K562 (cell line): ENCODE measurements at regions not wholly inside any gene's neighbourhood (a gene's known extent, or its start where the extent isn't known, plus 50 kb on each side); places are given as distances from the start of the nearest gene placed in this dataset.

Experiments
- ATAC-seq: fragments of 200-7000 bp; cut with Tn5 transposase; 3 replicates; pipeline ENCODE4 v1.9.1; 2020; ENCODE audit warnings: moderate library complexity
- BruUV-seq: library from RNA; stranded (reverse); fragments of 400-500 nt; replicated peaks from 2 replicates; lab custom pipeline; 2021; lab: Mats Ljungman, UMichigan
- CTCF ChIA-PET: fragments of 300-600 bp; formaldehyde crosslinking; extraction: SDS; loops from one replicate; lab custom pipeline; 2021; ENCODE audit warnings: low intra/inter-chr PET ratio; lab: Yijun Ruan, JAX
- POLR2A ChIA-PET: fragments of 300-600, 350-650 bp; sonication (Branson Sonifier 250); formaldehyde crosslinking; extraction: SDS; loops from one replicate; lab custom pipeline; 2021; ENCODE audit warnings: antibody characterized with exemption, inconsistent platforms; lab: Yijun Ruan, JAX
- DNase-seq, 4 experiments: peaks; one replicate each; pipeline versions ENCODE4 v3.0.0 to v3.0.0-alpha.2; 2011 to 2018; ENCODE audit warnings: low spot score in 3 of 4, mixed read lengths in 3 of 4; ENCODE audit errors: extremely low read depth in 1 of 4
- FAIRE-seq: peaks from 2 replicates; lab custom pipeline; 2011; peaks lifted over from hg19 to GRCh38; lab: Jason Lieb, UNC
- H2AFZ ChIP-seq: 2 replicates; pipeline ENCODE4 v1.6.0; 2011; ENCODE audit warnings: low read depth, low read length, control low read depth, inconsistent platforms
- H3K27ac ChIP-seq: fragments of 200-600 bp; 3 replicates; pipeline ENCODE4 v1.8.0; 2011; ENCODE audit warnings: low read depth, mild to moderate bottlenecking, control low read depth, inconsistent platforms, low read length, moderate library complexity, mixed read lengths; ENCODE audit errors: extremely low read depth
- H3K27me3 ChIP-seq, 2 experiments: fragments of 300-600 bp in 1 of 2; 2 replicates in 1 of 2; 3 replicates in 1 of 2; pipeline versions ENCODE4 v1.6.0 to v1.8.0; 2011; ENCODE audit warnings: inconsistent platforms in 2 of 2, low read length in 2 of 2, mild to moderate bottlenecking in 1 of 2, mixed read lengths in 1 of 2, moderate library complexity in 1 of 2; ENCODE audit not compliant: control insufficient read depth in 2 of 2, insufficient read depth in 2 of 2
- H3K36me3 ChIP-seq: fragments of 300-600 bp; 3 replicates; pipeline ENCODE4 v1.8.0; 2011; ENCODE audit warnings: mild to moderate bottlenecking, low read length, inconsistent platforms; ENCODE audit not compliant: control insufficient read depth, insufficient read depth
- H3K4me1 ChIP-seq, 2 experiments: fragments of 200-600 bp in 1 of 2; replicated peaks in 1 of 2; 2 replicates in 1 of 2; 3 replicates in 1 of 2; pipeline versions ENCODE4 v1.5.1 to v1.8.0; 2011; ENCODE audit warnings: inconsistent platforms in 2 of 2, low read length in 2 of 2, mild to moderate bottlenecking in 1 of 2, mixed read lengths in 1 of 2, moderate library complexity in 1 of 2; ENCODE audit not compliant: control insufficient read depth in 2 of 2, insufficient read depth in 2 of 2
- H3K4me2 ChIP-seq: 2 replicates; pipeline ENCODE4 v1.6.1; 2011; ENCODE audit warnings: low read length, control low read depth, inconsistent platforms, mixed read lengths; ENCODE audit not compliant: insufficient read depth
- H3K4me3 ChIP-seq: fragments of 200-600 bp; sonication (generic), shearing (Covaris generic); 2 replicates; pipeline ENCODE4 v1.5.1; 2016; ENCODE audit warnings: control low read depth, inconsistent platforms
- H3K79me2 ChIP-seq: fragments of 200-600 bp; 3 replicates; pipeline ENCODE4 v1.8.0; 2011; ENCODE audit warnings: low read length, inconsistent platforms; ENCODE audit not compliant: control insufficient read depth, insufficient read depth
- H3K9ac ChIP-seq, 2 experiments: 2 replicates each; pipeline versions ENCODE4 v1.6.0 to v1.6.1; 2011; ENCODE audit warnings: low read depth in 2 of 2, low read length in 2 of 2, control low read depth in 1 of 2, inconsistent platforms in 1 of 2, mild to moderate bottlenecking in 1 of 2, mixed read lengths in 1 of 2; ENCODE audit not compliant: insufficient read depth in 1 of 2
- H3K9me1 ChIP-seq: one replicate; pipeline ENCODE4 v1.6.0; 2011; ENCODE audit warnings: inconsistent platforms, mild to moderate bottlenecking, low read length, moderate library complexity; ENCODE audit not compliant: control insufficient read depth, insufficient read depth
- H3K9me3 ChIP-seq: replicated peaks from 2 replicates; pipeline ENCODE4 v1.5.1; 2011; ENCODE audit warnings: low read depth, low read length, inconsistent platforms; ENCODE audit not compliant: control insufficient read depth, insufficient read depth
- H4K20me1 ChIP-seq: replicated peaks from 2 replicates; pipeline ENCODE4 v1.6.1; 2011; ENCODE audit warnings: low read length, inconsistent platforms, mixed read lengths; ENCODE audit not compliant: control insufficient read depth, insufficient read depth
- BACH1 ChIP-seq: fragments of 200-800 bp; sonication (Bioruptor generic); IDR thresholded peaks from 2 replicates; pipeline ENCODE4 v1.6.1; 2016; ENCODE audit warnings: missing genetic modification characterization, missing compliant biosample characterization
- CCNT2 ChIP-seq: IDR thresholded peaks from 2 replicates; pipeline ENCODE4 v1.6.1; 2011; ENCODE audit warnings: borderline replicate concordance, low read depth, mild to moderate bottlenecking, moderate library complexity, mixed read lengths, low read length; ENCODE audit not compliant: insufficient read length; ENCODE audit errors: extremely low read depth
- EHMT2 ChIP-seq: fragments of 450-650 bp; IDR thresholded peaks from 2 replicates; pipeline ENCODE4 v1.6.1; 2018; ENCODE audit warnings: antibody characterized with exemption
- FOXM1 ChIP-seq, 2 experiments: fragments of 450-650 bp in 1 of 2; sonication (generic) in 1 of 2; formaldehyde crosslinking in 1 of 2; IDR thresholded peaks; 2 replicates each; pipeline versions ENCODE4 v1.6.1 to v1.9.0; 2017 to 2022; ENCODE audit warnings: low read depth in 2 of 2, mild to moderate bottlenecking in 2 of 2, missing genetic modification reagents in 1 of 2, moderate library complexity in 1 of 2
- GABPA ChIP-seq: fragments of 200-800 bp; sonication (Bioruptor generic); conservative IDR thresholded peaks from 2 replicates; pipeline ENCODE4 v1.6.1; 2016; ENCODE audit warnings: low read depth, missing genetic modification characterization, missing compliant biosample characterization
- MCM3 ChIP-seq: fragments of 450-650 bp; IDR thresholded peaks from 2 replicates; pipeline ENCODE4 v1.6.1; 2016
- MEF2D ChIP-seq: conservative IDR thresholded peaks from 2 replicates; pipeline ENCODE4 v1.6.1; 2016; ENCODE audit warnings: low read depth, missing genetic modification characterization, missing compliant biosample characterization
- NFRKB ChIP-seq: fragments of 450-650 bp; IDR thresholded peaks from 2 replicates; pipeline ENCODE4 v1.6.1; 2016; ENCODE audit warnings: low read depth
- NRF1 ChIP-seq, 2 experiments: fragments of 450-650 bp; IDR thresholded peaks in 1 of 2; conservative IDR thresholded peaks in 1 of 2; 2 replicates each; pipeline ENCODE4 v1.6.1; 2014; ENCODE audit warnings: mild to moderate bottlenecking in 2 of 2
- OTX1 ChIP-seq: fragments of 450-650 bp; formaldehyde crosslinking; IDR thresholded peaks from 2 replicates; pipeline ENCODE4 v1.4.0; 2022; ENCODE audit warnings: mild to moderate bottlenecking
- PCBP2 ChIP-seq: fragments of 200-400 bp; formaldehyde crosslinking; IDR thresholded peaks from 2 replicates; pipeline ENCODE4 v1.6.1; 2018; ENCODE audit warnings: low read length, low read depth, mild to moderate bottlenecking, moderate library complexity; ENCODE audit not compliant: poor library complexity, severe bottlenecking
- RAD51 ChIP-seq: fragments of 450-650 bp; IDR thresholded peaks from 2 replicates; pipeline ENCODE4 v1.7.1; 2016; ENCODE audit warnings: low read depth, mild to moderate bottlenecking, borderline replicate concordance
- RCOR1 ChIP-seq, 2 experiments: IDR thresholded peaks; 2 replicates each; pipeline ENCODE4 v1.6.1; 2012; ENCODE audit warnings: low read depth in 2 of 2, low read length in 2 of 2, borderline replicate concordance in 1 of 2, improper control_type of control experiment in 1 of 2
- SAFB2 ChIP-seq: fragments of 200-400 bp; formaldehyde crosslinking; IDR thresholded peaks from 2 replicates; pipeline ENCODE4 v1.6.1; 2018; ENCODE audit warnings: borderline replicate concordance, low read length, low read depth, moderate library complexity; ENCODE audit not compliant: severe bottlenecking
- TAL1 ChIP-seq: fragments of 450-650 bp; IDR thresholded peaks from 2 replicates; pipeline ENCODE4 v1.6.1; 2016; ENCODE audit warnings: mild to moderate bottlenecking
- ZNF644 ChIP-seq: fragments of 200-800 bp; sonication (Bioruptor generic); IDR thresholded peaks from 2 replicates; pipeline ENCODE4 v1.6.1; 2016; ENCODE audit warnings: low read depth, missing genetic modification characterization, missing compliant biosample characterization
- ZSCAN29 ChIP-seq: fragments of 450-650 bp; IDR thresholded peaks from 2 replicates; pipeline ENCODE4 v1.6.1; 2017
- WGBS: fragments of 100-300 bp; shearing (Covaris generic); methylation state at CpG from one replicate; pipeline ENCODE4 v1.1.6; 2016; ENCODE audit warnings: low coverage, mixed read lengths; ENCODE audit not compliant: insufficient coverage; ENCODE audit errors: missing lambda C conversion rate; 5-methylcytosine and 5-hydroxymethylcytosine counted together
- in situ Hi-C: fragments of 300-500 bp; cut with MboI; formaldehyde crosslinking; loops from 4 replicates; pipeline ENCODE4 v1.15.0; 2018; ENCODE audit warnings: inconsistent platforms, mixed read lengths
- intact Hi-C: fragments of 100-400 bp; cut with micrococcal nuclease; formaldehyde crosslinking; loops from 2 replicates; pipeline ENCODE4 v1.14.2; 2022

- TF ChIP-seq GABPA (no peak), MEF2D (tag) (no peak), ZSCAN29 (no peak), NFRKB (no peak), RAD51 (no peak)
Measured at GRCh38 chr16:63690267-63690666, 1431.6 kb downstream of the CDH11 start (continued).

GRCh38 chr16:63689068-63689467 lies 1432.8 kb downstream of the CDH11 start:
- Histone ChIP-seq H2AFZ (no peak overlapping the region), H3K9ac (no peak overlapping the region)
- CTCF ChIA-PET, result no interaction called here
- TF ChIP-seq FOXM1 (IDR thresholded peaks at IDR 0.05; ENCODE audit: low read depth), result no peak
- no peak for TF ChIP-seq FOXM1 (CRISPR knock-in tag; IDR thresholded peaks at IDR 0.05; ENCODE audit: low read depth)
- no peak for TF ChIP-seq TAL1
- TF ChIP-seq EHMT2, result no peak
- TF ChIP-seq SAFB2, result no peak
- TF ChIP-seq PCBP2, result no peak
- TF ChIP-seq BACH1, result no peak
- TF ChIP-seq RCOR1 (IDR thresholded peaks at IDR 0.05; ENCODE audit: borderline replicate concordance in 1 of 2, low read depth in 2 of 2, low read length in 2 of 2), result no peak
- TF ChIP-seq CCNT2, result no peak
- TF ChIP-seq MCM3, result no peak
- TF ChIP-seq OTX1 (CRISPR knock-in tag), result no peak
- TF ChIP-seq ZNF644, result no peak
- TF ChIP-seq NRF1 (conservative IDR thresholded peaks at IDR 0.05 in 1 of 2, IDR thresholded peaks at IDR 0.05 in 1 of 2), result no peak
- TF ChIP-seq, all 486 proteins: peak for 0
- Histone ChIP-seq H3K4me3 (no peak overlapping the region), H3K9me1 (no peaks in the 10 kb centered on the region), H3K79me2 (no peaks in the 10 kb centered on the region), H3K27ac (no peak overlapping the region), H3K4me1 (no peaks in the 10 kb centered on the region), H4K20me1 (no peaks in the 10 kb centered on the region), H3K4me2 (no peak overlapping the region), H3K27me3 (no peaks in the 10 kb centered on the region; a peak in 1 of 5 replicates), H3K9me3 (no peaks in the 10 kb centered on the region), H3K36me3 (no peaks in the 10 kb centered on the region)
- intact Hi-C loops, result no loop called here
- WGBS, result 0% methylated on average over 4 of the region's 4 CpGs
- no TSS peak for BruUV-seq
- FAIRE-seq (no peak), DNase-seq (no peak), ATAC-seq (no peak)
- in situ Hi-C loops, result no loop called here
- POLR2A ChIA-PET, result no interaction called here
